Neural cell (in vitro differentiated cells): ENCODE measurements at regions not wholly inside any gene's neighbourhood (a gene's known extent, or its start where the extent isn't known, plus 50 kb on each side); places are given as distances from the start of the nearest gene placed in this dataset.

Source experiments
- CTCF ChIP-seq: fragments of 450-650 bp; IDR thresholded peaks from 2 replicates; pipeline ENCODE4 v1.5.1; 2014; ENCODE audit warnings: antibody characterized with exemption, mild to moderate bottlenecking, moderate library complexity; ENCODE audit not compliant: poor library complexity, severe bottlenecking
- EP300 ChIP-seq: fragments of 450-650 bp; conservative IDR thresholded peaks from 2 replicates; pipeline ENCODE4 v1.6.1; 2014; ENCODE audit warnings: antibody characterized with exemption, mild to moderate bottlenecking, moderate library complexity; ENCODE audit not compliant: poor library complexity, severe bottlenecking
- EZH2 ChIP-seq: fragments of 200-600, 300-800 bp; shearing (Covaris generic), sonication (generic); IDR thresholded peaks from 2 replicates; pipeline ENCODE4 v1.6.1; 2014; ENCODE audit warnings: antibody characterized with exemption, low read length, borderline replicate concordance, mild to moderate bottlenecking; ENCODE audit not compliant: insufficient read depth, poor library complexity, severe bottlenecking
- POLR2AphosphoS5 ChIP-seq: IDR thresholded peaks from 2 replicates; pipeline ENCODE4 v1.6.1; 2012
- RAD21 ChIP-seq: fragments of 450-650 bp; conservative IDR thresholded peaks from 2 replicates; pipeline ENCODE4 v1.6.1; 2014; ENCODE audit warnings: antibody characterized with exemption, mild to moderate bottlenecking, moderate library complexity

- no peak for TF ChIP-seq CTCF
- TF ChIP-seq EP300 = no peak
- no peak for TF ChIP-seq POLR2AphosphoS5
- TF ChIP-seq EZH2 = no peak
- no peak for TF ChIP-seq RAD21
These were observed 85.8 kb upstream of the ALDH1A1 start for GRCh38 chr9:73038613-73039012.
